ENCODE measurements at regions not wholly inside any gene's neighbourhood (a gene's known extent, or its start where the extent isn't known, plus 50 kb on each side); places are given as distances from the start of the nearest gene placed in this dataset.

DNA sequence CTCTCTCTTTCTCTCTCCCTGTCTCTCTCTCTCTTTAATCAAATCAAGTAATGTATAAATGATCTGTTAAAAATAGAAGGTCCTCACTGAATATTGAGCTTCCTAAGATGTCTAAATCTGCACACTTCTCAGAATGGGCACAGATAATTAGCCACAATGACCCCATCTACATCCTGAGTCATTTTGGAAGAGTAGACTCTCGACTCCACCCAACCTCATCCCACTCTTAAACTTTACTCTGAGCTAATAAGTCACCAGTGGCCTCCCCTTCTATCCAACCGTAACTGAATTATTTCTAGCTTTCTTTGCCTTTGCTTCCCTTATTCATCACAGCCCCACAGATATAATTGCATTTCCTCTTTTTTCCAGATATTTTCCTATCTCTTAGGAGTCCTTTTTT, 326.5 kb upstream of the ZNF717 start:
- Histone ChIP-seq H3K27ac (no peak overlapping the region), H3K4me1 (no peaks in the 10 kb centered on the region), H3K27me3 (no peaks in the 10 kb centered on the region), H3K9me3 (no peaks in the 10 kb centered on the region), H3K4me3 (no peak overlapping the region), H3K36me3 (no peaks in the 10 kb centered on the region)
- intact Hi-C loops (cut with DNase I): no loop called here
- ATAC-seq: no peak
- DNase-seq: no peak
- TF ChIP-seq, protein P1, sequence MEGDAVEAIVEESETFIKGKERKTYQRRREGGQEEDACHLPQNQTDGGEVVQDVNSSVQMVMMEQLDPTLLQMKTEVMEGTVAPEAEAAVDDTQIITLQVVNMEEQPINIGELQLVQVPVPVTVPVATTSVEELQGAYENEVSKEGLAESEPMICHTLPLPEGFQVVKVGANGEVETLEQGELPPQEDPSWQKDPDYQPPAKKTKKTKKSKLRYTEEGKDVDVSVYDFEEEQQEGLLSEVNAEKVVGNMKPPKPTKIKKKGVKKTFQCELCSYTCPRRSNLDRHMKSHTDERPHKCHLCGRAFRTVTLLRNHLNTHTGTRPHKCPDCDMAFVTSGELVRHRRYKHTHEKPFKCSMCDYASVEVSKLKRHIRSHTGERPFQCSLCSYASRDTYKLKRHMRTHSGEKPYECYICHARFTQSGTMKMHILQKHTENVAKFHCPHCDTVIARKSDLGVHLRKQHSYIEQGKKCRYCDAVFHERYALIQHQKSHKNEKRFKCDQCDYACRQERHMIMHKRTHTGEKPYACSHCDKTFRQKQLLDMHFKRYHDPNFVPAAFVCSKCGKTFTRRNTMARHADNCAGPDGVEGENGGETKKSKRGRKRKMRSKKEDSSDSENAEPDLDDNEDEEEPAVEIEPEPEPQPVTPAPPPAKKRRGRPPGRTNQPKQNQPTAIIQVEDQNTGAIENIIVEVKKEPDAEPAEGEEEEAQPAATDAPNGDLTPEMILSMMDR (IDR thresholded peaks at IDR 0.05): no peak

DNA sequence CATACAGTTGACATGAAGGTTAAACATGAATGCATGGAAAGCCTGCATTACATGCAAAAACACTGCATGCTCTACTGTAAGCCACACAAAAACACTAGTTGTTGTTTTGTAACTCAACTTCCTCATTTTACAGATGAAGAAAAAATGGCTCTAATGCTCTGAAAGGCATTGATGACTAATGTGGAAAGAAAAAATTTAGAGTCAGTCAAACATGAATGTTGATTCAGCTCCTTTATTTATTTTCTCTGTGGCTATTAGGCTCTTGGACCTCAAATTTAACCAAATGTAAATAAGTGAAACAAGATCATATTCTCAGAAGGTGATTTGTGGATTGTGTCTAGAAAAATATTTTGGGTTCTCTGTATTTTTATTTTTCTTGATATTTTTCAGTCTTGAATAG, 336.7 kb upstream of the ZNF717 start:
- no peaks in the 10 kb centered on the region for H3K9me3 ChIP-seq
- H3K27me3 ChIP-seq: no peaks in the 10 kb centered on the region
- H3K36me3 ChIP-seq: no peaks in the 10 kb centered on the region
- H3K4me3 ChIP-seq: no peak overlapping the region
- TF ChIP-seq, protein P1 (IDR thresholded peaks at IDR 0.05): no peak
- H3K27ac ChIP-seq: no peak overlapping the region
- intact Hi-C loops (cut with DNase I): no loop called here
- DNase-seq (no peak), ATAC-seq (no peak)
- no peaks in the 10 kb centered on the region for H3K4me1 ChIP-seq

DNA sequence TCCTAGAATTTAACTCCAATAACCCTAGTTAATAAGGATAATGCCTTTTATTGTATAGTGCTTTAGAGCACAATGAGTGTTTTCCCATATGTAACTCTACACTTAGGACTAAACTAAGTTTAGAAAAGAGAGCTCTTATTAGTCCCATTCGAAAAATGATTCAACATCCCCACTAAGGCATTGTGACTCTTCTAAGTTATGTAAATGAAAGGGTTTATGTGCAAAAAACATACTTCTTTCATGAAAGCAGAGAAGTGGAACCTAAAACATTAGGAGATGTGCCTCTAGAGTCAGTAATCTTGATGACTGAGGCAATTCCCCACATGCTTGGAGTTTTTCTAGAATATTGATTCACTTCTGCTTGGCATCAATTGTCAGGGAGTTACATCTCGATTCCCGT, 344.1 kb upstream of the ZNF717 start:
- Histone ChIP-seq H3K4me3 (no peak overlapping the region), H3K27me3 (no peaks in the 10 kb centered on the region), H3K27ac (no peak overlapping the region), H3K9me3 (no peaks in the 10 kb centered on the region), H3K36me3 (no peaks in the 10 kb centered on the region), H3K4me1 (no peaks in the 10 kb centered on the region)
- intact Hi-C loops (cut with DNase I): no loop called here
- TF ChIP-seq, protein P1 (IDR thresholded peaks at IDR 0.05): no peak
- ATAC-seq: no peak
- DNase-seq: no peak

DNA sequence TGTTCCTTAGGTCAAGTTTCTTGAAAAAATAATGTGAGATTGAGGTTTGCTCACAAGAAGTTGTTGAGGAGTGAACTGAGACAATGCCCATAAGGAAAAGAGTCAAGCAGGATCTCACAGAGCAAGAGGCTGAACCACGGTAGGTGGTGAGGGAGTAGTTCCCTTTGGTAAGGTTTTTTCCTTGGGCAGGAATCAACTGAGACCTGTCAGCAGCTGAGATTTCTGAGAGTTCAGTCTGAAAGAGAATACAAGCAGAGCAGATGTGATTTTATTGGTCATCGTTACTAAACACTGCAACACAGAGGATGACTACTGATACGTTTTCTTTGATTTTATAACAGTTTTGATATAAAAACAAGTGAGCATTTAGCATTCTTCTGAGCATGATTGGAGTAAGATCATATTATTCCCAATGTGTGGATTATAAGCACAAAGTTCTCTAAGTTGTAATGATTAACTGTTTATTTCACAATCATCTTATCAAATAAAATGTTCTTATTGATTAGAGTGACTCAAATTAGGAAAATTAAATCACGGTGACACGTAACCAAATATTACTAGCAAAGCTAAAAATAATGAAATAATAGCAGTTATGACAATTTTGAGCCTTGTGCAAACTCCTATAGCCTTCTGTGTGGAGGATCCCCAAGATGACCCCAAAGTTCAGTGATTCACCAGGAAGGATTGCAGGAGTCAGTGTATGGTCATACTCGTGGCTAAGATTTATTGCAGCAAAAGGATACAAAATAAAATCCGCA, 346.2 kb upstream of the ZNF717 start:
- Histone ChIP-seq H3K4me1 (no peaks in the 10 kb centered on the region), H3K4me3 (no peak overlapping the region), H3K27ac (no peak overlapping the region), H3K9me3 (no peaks in the 10 kb centered on the region), H3K27me3 (no peaks in the 10 kb centered on the region), H3K36me3 (no peaks in the 10 kb centered on the region)
- ATAC-seq (no peak), DNase-seq (no peak)
- intact Hi-C loops (cut with DNase I): no loop called here
- TF ChIP-seq, protein P1 (IDR thresholded peaks at IDR 0.05): no peak

DNA sequence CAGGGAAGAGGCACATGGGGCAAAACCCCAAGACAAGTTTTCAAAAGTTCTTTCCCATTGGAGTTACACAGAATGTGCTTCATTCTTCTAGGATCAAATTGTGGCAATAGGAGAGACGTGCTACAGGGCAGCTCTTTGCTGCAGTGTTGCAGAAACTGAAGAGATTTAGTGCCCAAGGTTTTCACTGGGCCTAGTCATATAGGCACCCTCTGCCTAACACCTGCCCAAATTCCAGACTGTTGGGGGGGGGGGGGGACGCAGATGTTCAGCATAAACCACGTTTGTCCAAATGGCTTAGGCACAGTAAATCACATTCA, 346.8 kb upstream of the ZNF717 start:
- Histone ChIP-seq H3K4me3 (no peak overlapping the region), H3K27me3 (no peaks in the 10 kb centered on the region), H3K9me3 (no peaks in the 10 kb centered on the region), H3K27ac (no peak overlapping the region), H3K36me3 (no peaks in the 10 kb centered on the region), H3K4me1 (no peaks in the 10 kb centered on the region)
- TF ChIP-seq, protein P1 (IDR thresholded peaks at IDR 0.05): no peak
- ATAC-seq: no peak
- intact Hi-C loops (cut with DNase I): no loop called here
- DNase-seq: no peak

DNA sequence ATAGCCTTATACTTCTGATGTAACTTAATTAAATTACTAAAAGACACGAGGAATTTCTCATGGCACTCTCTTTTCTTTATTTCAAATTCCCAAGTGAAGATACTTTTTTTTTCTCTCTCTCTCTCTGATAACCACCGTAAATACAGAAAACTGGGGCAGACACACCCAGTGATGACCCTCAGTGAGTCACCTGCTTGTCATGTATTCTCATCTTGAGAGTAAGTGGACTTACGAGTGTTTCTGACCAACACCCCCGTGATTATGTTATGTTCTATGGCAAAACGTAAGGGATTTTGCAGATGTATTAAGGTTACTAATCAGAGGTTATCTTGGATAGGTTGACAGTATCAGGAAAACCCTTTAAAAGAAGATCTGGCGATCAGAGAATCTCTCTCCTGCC, 348.8 kb upstream of the ZNF717 start:
- DNase-seq (no peak), ATAC-seq (no peak)
- Histone ChIP-seq H3K9me3 (no peaks in the 10 kb centered on the region), H3K36me3 (no peaks in the 10 kb centered on the region), H3K4me3 (no peak overlapping the region), H3K27me3 (no peaks in the 10 kb centered on the region), H3K27ac (no peak overlapping the region), H3K4me1 (no peaks in the 10 kb centered on the region)
- intact Hi-C loops (cut with DNase I): no loop called here
- TF ChIP-seq, protein P1 (IDR thresholded peaks at IDR 0.05): no peak
